NOMO-1 treated with DMSO at 0.1 percent for 48 hours (cell line): ENCODE measurements at regions not wholly inside any gene's neighbourhood (a gene's known extent, or its start where the extent isn't known, plus 50 kb on each side); places are given as distances from the start of the nearest gene placed in this dataset.
"Not testable (repeated sequence)": the region's sequence is repeated elsewhere in the genome, so short reads cannot be mapped to it uniquely, and the experiment has no call there.

ENCODE experiments used
- DNase-seq: peaks from one replicate; lab custom pipeline; 2025; ENCODE audit not compliant: unreplicated experiment; lab: John Stamatoyannopoulos, UW

DNA sequence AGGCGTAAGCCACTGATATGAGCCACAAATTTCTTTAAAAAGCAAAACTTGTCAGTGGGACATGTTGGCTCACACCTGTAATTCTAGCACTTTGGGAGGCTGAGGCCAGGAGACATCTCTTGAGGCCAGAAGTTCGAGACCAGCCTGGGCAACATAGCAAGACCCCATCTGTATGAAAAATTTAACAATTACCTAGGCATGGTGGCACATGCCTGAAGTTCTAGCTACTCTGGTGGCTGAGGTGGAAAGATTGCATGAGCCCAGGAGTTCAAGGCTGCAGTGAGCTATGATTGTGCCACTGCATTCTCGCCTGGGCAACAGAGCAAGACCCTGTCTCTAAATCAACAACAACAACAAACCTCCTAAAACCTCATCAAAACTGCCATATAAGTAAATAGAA is 147.6 kb upstream of the BARHL2 start:
- no peak for DNase-seq

GRCh38 chr1:90862782-90863181 is 145.7 kb upstream of the BARHL2 start:
- peak; percentile 5 for DNase-seq

DNA sequence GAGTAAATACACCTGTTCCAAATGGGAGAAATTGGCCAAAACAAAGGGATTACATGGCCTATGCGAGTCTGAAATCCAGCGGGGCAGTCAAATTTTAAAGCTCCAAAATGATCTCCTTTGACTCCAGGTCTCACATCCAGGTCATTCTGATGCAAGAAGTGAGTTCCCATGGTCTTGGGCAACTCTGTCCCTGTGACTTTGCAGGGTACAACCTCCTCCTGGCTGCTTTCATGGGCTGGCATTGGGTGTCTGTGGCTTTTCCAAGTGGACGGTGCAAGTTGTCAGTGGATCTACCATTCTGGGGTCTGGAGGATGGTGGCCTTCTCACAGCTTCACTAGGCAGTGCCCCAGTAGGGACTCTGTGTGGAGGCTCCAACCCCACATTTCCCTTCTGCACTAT is 144.3 kb upstream of the BARHL2 start:
- not testable (repeated sequence) for DNase-seq

GRCh38 chr1:90856463-90857007 is 139.4 kb upstream of the BARHL2 start:
- DNase-seq = no peak

DNA sequence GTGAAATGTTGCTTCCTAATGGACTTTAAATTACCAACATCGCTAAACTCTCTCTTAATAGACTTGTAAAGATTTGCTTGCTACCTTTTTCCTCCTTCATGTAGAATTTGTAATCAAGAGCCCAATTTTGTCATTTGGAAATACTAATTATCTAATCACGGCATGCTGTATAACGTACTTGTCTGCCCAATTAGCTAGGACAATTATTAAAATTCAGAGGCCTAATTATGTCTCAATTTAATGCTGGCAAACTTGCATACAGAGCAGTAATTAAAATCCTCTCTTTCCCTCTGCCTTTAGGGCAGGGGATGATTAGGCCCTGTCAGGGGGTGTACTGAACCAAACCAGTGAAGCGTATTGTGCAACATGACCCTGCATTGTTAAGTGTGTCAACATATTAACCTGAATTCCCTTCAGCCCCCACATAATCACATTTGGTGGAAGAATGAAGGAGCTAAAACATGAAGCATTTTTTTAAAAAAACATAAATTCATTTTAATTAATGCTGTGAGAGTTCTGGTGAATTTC is 137.4 kb upstream of the BARHL2 start:
- DNase-seq = no peak

DNA sequence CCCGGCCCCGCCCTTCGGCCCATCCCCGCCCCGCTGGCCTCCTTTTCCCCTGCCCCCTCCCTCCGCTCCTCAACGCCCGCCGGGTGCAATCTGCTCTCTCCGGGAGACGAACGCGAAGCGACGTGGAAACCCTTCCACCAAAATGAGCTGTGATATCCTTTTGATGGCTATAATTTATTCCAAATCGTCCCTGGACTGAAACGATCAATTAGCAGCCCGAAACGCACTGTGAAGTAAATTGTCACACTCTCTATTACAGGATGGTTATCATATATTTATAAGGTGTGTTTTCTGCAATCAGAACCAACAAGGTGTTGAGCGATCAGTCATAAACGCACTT is 134.6 kb upstream of the BARHL2 start:
- no peak for DNase-seq

- peak; percentile 61 for DNase-seq
Measured at GRCh38 chr1:90850898-90851710, 134.0 kb upstream of the BARHL2 start.

GRCh38 chr1:90850181-90850897 is 133.2 kb upstream of the BARHL2 start:
- no peak for DNase-seq

- no peak for DNase-seq
Measured at GRCh38 chr1:90841473-90841872, 124.4 kb upstream of the BARHL2 start.

DNA sequence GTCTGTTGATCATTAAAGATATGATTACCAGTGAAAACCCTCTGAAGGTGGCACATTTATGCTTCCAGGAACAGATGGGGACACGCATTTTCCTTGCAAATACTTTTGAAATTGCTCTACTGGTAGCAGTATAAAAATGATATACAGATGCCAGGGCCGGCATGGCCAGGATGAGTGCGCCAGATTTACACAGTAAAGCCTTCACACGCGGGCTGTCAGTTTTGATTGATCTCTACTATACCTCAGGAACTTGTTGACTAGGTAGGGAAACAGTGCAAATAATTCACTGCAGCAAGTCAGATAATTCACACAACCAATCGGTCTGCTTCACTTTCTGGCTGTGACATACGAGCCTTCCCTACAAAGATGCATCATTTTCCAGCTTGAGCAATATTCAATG is 123.2 kb upstream of the BARHL2 start:
- no peak for DNase-seq

- no peak for DNase-seq
Measured at GRCh38 chr1:90839323-90839722, 122.2 kb upstream of the BARHL2 start.

DNA sequence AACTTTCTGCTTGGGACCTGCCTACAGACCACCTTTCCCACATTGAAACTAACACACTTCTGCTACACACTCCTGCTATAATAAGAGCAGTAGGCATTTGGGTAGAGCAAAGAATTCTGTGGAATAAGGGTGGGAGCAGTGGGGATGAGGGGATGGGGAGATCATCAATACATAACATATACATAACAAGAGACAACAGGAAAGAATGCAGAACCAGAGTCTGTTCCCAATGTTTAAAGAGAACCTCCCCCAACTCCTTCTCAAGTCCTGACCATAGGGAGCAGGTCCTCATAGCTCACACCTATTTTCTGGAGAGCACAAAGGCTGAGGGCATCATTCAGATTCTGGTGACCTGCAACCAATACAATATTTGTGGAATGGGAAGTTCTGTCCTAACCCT is 121.6 kb upstream of the BARHL2 start:
- DNase-seq = no peak

GRCh38 chr1:90837420-90837819 is 120.3 kb upstream of the BARHL2 start:
- DNase-seq = no peak

DNA sequence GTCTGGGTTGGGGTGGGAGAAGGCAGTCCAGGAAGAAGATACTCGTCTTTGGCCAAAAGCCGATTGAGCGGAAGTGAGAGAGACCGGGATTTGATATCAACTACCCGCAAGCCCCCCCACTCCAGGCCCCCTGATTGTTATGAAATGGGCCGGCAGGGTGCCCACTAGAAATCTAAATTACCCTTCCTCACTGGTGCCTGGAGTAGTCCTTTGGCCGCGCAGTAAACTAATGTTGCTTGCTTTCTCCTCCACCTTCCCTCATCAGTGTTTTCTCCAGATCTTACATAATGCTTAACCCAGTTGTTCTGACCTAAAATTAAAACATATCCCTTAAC is 119.2 kb upstream of the BARHL2 start:
- no peak for DNase-seq

DNA sequence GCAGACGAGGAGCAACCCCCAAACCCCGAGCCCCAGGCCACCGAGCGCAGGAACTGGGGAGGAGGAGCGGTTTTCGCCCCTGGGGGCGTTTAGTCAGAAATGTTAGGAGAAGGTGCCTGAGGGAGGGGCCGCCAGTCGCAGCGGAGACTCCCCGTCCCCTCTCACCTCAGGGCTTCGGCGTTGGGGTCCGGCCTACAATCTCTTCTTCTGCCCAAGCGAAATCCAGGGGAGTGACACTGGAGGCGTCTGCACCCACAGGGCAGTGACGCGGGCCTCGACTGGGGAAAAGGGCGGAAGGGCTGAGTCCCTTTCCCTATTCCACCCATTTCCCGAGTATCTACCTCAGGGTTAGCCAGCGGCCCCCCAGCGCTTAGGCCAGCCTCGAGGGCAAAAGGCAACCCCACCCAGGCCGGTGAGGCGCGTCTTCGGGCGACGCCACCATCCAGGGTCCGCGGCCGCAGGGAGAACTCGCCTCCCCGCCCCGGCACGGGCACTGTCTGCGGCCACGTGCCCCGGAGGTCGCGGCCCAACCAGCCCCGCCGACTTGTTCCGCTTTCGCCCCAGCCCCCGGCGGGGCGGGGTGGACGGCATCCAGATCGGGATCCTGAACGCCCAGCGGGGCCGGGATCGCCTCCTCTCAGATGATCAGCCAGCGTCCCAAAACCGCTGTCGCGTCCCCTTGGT is 118.7 kb upstream of the BARHL2 start:
- DNase-seq = no peak

DNA sequence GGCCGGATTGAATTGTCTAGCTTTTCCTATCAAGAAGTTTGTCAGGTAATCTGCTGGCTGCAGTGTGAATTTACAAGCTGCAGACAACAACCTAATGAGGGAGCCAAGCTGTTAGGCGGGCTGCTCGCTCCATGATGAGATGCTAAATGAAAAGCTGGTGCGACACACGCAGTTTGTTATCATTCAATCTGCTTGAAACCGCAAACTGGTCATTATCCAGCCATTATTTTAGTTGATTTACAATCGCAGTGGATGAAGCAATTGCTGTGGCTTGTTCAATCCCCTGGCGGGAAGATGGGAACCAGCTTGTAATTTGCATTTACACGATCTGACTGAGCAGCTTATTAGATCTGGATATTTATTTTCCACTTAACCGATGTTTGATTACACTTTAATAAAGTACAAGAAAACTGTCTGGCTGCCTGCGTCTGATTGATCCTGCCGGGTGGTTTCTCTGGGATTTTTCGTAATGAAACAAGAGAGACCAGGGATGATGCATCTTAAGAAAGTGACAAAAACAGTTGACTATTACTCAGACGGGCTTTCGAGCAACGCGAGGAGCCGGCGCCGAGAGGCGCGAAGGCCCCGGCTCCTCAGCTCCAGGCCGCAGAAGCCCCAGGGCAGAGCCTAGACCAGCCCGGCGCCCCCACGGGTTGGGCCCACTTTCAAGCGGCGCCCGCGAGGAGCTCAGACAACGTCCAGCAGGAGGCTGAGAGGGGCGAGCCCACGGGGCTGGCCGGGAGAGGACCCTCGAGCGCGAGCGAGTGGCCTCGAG is 118.0 kb upstream of the BARHL2 start:
- DNase-seq = peak; percentile 28

DNA sequence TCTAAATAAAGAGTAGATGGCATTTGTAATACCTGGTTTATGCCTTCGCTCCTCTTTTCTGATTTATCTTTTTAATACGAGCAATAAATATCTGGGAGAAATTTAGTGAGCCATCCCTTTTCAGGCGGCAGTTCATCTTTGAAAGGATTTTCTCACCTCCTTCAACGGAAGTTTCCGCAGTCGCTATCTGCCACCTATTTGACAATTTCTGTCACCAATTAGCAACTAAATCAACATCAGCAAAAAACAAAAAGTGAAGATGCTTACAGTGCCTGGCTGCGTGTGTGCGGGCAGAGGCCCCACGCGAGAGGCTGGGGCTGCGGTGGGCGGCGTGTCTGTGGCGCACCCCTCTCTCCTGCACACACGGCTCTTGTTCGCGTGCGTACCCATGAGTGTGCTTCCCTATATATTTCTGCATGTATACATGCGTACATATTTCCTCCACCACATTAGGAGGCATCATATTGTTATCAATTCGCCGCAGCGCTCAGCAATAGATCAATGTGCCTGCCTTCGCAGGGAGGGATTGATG is 117.3 kb upstream of the BARHL2 start:
- DNase-seq = no peak

DNA sequence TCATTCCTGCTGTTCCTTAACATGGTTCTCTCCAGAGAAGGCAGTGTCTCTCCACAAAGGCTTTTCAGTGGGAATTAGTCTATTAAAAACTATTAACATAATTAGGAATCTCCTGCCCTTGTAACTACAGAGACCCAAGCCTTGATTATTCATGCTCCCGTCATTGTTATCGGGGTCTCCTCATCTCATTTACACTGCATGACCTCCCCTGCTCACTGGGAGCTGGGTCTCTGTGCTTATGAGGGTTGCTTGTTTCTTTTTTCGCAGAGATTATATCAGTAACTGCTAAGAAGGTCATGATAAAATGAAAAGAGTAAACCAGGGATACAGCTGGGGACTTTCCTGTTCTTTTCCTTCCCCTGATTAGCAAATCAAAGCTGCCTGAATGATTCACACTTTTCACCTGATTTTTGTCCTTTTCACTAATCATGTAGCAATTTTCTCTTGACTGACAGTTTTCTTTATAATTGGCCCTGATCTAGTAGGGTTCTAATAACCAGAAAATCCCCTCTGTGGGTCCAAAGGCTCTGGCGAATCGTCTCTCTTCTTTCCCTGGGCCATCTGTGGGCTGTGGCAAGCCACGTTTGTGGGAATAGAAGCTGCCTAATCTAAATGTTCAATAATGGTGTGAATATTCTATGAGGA is 116.5 kb upstream of the BARHL2 start:
- DNase-seq = no peak

GRCh38 chr1:90831910-90832309 is 114.8 kb upstream of the BARHL2 start:
- DNase-seq = peak; percentile 8

DNA sequence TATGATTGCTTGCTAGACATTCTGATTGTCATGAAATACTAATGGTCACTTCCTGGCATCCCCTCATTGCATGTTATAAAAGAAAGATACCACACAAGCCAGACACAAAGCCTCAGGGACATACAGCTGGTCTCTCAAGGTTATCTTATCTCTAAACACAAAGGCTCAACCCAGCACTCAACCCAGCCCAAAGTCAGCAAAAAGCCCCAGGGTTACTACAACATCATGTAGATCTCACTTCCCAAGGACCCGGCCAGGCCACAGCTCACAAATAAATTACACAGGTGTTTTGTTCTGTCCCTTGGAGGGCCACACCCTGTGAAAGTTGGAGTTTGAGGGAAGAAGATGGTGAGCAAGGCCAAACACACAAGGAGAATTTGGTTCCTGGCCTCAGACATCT is 109.7 kb upstream of the BARHL2 start:
- no peak for DNase-seq
